DMS53 treated with DMSO at 0.1 percent for 48 hours (cell line): ENCODE measurements at regions not wholly inside any gene's neighbourhood (a gene's known extent, or its start where the extent isn't known, plus 50 kb on each side); places are given as distances from the start of the nearest gene placed in this dataset.
A peak's percentile ranks its signal among the peaks of the same experiment; 100 is the strongest.

Source experiments
- DNase-seq: peaks from one replicate; lab custom pipeline; 2025; ENCODE audit not compliant: unreplicated experiment; lab: John Stamatoyannopoulos, UW

DNA sequence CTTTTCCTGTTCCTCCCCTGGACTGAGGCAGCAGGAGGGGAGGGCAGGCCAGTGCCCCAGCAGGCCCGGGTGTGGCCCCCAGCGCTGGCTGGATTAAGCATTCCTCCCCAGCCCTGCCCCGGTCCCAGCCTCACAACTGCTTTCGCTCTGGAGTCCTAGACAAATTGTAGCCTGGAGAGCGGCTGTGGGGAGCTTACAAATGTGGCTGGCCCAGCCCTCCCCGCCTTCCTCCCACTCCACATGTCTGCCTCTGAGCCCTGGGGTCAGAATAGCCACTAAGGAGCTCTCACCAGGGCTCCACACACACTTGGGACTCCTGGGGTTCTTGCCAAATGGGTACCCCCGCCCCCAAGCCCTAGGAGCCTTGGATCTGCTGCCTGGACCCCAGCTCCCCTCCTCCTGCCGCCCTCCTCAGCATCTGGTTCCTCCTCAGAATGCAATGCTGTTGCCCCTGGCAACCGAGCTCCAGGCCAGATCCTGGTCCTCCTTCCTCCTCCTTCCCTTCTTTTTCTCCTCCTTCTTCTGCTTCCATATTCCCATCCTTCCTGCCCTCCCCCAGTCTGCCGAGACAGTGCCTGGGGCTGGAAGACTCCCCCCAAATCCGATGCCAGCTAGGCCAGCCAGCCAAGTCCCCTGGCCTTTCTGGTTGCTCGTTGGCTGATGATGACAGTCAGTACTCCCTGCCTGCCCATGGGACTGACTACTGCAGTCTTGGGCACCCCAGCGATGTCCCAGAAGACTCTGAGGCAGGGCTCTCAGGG, 91.1 kb downstream of the LINGO1 start:
- no peak for DNase-seq

DNA sequence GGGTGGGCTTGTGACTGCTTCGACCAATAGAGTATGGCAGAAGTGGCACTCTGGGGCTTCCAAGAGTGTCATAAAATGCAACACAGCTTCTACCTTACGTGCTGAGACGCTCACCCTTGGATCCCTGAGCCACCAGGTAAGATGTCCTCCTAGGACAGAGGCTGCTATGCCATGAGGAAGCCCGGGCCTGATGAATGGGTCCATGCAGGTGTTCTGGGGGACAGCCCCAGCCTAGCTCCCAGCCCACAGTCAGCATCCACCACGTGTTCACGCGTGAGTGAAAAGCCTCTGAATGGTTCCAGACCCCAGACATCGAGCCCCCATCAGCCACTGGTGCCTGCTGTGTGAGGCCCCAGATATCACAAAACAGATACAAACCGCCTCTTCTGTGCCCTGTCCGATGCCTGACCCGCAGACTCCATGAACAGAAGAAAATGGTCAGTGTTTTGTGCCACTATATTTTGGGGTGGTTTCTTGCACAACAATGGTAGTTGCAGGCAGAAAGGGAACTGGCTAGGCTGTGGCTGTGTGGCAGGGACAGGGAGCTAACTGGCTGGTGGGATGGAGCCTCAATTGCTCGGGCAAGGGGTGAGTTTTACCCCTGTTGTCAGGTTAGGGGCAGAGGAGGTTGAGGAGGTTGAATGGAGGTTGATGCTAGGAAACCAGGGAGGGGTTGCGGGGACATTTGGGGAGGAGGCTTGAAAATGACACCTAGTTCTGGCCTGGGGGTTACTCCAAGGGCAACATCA, 92.2 kb downstream of the LINGO1 start:
- DNase-seq, result no peak

DNA sequence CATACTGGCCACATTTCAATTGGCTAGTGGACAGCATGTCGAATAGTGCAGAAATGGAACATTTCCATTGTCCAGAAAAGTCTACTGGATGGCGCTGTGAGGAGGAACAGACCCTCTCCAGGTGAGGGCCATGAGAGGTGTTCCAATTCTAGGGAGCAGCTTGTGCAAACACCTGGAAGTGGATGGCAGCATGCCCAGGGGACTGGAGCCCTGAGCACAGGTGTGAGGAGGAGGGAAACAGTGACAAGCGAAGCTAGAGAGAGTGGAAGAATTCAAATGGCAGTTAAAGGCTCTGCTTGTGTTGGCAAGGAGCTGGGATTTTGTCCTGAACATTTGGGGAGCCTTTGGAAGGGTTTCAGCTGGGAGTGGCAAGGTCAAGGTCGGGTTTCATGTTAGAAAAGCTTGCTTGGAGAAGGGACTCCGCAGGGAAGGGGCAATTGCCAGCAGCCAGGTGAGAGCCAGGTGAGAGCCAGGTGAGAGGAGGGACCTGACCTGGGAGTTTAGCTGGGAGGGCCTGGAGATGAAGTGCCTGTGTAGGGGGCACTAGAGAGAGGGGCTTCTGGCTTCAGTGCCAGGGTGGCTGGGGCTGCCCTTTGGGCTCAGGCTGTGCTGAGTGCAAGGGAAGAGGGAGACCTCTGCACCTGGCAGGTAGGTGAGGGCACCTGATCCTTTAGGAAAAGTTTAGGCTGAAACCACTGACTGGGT, 93.8 kb downstream of the LINGO1 start:
- peak; percentile 47 for DNase-seq

DNA sequence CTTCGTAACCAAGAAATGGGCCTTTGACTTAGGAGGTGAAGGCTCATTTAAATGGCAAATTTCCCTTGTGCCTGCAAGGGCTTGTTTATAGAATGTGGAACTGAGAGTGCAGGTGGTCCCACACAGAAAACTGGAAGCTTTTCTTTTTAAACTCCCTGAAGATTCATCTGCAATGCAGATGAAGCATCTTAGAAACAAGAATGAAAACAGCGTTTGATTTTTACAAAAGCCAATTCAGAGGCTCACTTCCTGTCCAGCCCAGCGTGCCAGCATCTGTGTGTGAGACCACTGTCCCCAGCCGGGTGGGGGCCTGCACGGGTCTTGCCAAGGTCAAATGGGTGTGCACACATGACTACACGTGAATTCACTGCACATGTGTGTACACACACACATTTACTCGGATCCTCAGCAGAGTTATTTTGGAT, 94.7 kb downstream of the LINGO1 start:
- no peak for DNase-seq

DNA sequence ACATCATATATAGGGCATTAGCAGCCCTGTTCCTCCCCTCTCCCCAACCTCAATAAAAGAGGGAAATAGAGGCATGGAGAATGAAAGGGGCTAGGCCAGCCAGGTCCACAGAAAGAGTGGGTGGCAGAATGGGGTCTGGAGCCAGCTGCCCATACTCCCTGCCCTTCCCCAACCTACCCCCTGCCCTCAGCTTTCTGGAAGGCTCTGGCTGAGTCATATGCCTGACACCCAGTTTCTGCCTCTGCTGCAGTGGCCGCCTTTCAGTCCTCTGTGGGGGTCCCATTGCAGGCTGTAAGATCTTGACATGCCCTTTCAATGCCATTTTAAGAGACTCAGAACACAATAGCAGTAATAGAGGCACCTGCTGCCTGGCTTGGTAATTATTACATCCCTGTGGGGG, 95.7 kb downstream of the LINGO1 start:
- no peak for DNase-seq

DNA sequence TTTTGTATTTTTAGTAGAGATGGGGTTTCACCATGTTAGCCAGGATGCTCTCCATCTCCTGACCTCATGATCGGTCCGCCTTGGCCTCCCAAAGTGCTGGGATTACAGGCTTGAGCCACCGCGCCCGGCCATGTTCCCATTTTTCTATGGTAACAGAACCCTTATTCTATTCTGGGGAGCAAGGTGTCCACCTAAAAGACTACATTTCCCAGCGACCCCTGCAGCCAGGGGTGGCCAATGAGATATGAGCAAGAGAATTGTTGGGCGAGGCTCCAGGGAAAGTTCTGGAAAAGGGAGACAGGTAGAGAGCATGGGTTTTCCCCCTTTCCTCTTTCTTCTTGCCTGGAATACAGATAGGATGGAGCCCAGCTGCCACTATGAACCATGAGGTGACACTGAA, 96.9 kb downstream of the LINGO1 start:
- no peak for DNase-seq
